Choroid plexus epithelial cell (primary cell): ENCODE measurements at regions not wholly inside any gene's neighbourhood (a gene's known extent, or its start where the extent isn't known, plus 50 kb on each side); places are given as distances from the start of the nearest gene placed in this dataset.

Experiments
- DNase-seq: peaks from one replicate; pipeline ENCODE4 v3.0.0-alpha.2; 2010; ENCODE audit warnings: low read depth
- H3K4me3 ChIP-seq: 2 replicates; pipeline ENCODE4 v1.5.1; 2011; ENCODE audit warnings: low read depth, mild to moderate bottlenecking, control low read depth, low read length, moderate library complexity
- TF ChIP-seq, protein P1 (sequence below): conservative IDR thresholded peaks from 2 replicates; pipeline ENCODE4 v1.5.1; 2011; ENCODE audit warnings: low read depth, mild to moderate bottlenecking, control low read depth, inconsistent platforms, low read length, moderate library complexity

DNA sequence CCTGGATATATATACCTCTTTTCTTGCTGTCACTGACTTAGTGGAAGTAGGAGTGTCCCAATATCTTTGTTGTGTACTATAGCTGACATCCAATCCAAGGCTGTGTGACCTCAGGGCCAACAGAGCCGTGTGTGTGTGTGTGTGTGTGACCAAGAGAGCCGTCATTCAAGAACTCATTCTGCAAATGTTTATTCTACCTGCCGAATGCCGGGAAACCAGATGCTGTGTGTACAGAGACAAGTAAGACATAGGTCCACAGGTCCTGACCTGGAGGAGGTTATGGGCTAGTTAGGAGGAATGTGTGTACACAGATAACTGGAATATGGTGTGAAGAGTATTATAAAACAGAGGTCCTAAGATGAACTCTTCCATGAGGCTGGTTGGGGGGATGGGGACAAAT lies 190.0 kb downstream of the DHX35 start:
- TF ChIP-seq, protein P1, sequence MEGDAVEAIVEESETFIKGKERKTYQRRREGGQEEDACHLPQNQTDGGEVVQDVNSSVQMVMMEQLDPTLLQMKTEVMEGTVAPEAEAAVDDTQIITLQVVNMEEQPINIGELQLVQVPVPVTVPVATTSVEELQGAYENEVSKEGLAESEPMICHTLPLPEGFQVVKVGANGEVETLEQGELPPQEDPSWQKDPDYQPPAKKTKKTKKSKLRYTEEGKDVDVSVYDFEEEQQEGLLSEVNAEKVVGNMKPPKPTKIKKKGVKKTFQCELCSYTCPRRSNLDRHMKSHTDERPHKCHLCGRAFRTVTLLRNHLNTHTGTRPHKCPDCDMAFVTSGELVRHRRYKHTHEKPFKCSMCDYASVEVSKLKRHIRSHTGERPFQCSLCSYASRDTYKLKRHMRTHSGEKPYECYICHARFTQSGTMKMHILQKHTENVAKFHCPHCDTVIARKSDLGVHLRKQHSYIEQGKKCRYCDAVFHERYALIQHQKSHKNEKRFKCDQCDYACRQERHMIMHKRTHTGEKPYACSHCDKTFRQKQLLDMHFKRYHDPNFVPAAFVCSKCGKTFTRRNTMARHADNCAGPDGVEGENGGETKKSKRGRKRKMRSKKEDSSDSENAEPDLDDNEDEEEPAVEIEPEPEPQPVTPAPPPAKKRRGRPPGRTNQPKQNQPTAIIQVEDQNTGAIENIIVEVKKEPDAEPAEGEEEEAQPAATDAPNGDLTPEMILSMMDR = no peak
- DNase-seq = no peak
- H3K4me3 ChIP-seq = no peak overlapping the region

DNA sequence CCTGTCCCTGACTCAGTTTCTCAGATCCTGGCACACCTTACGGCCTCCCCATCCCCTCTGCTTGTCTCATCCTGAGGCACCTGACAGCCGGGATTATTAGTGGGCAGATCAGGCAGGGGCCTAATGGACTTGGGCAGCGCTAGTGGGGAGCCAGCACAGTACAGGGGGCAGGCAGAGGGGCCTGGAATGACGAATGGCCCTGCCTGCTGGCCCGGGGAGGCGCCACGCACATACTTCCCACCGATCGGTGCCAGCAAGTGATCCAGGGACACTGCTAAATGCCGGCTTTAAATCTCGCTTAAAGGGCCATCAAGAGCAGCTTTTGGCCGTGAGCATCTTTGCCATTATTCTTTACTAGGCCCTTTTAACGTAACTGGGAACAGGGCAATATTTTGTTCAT lies 188.4 kb downstream of the DHX35 start:
- TF ChIP-seq, protein P1 = no peak
- H3K4me3 ChIP-seq = no peak overlapping the region
- DNase-seq = no peak

DNA sequence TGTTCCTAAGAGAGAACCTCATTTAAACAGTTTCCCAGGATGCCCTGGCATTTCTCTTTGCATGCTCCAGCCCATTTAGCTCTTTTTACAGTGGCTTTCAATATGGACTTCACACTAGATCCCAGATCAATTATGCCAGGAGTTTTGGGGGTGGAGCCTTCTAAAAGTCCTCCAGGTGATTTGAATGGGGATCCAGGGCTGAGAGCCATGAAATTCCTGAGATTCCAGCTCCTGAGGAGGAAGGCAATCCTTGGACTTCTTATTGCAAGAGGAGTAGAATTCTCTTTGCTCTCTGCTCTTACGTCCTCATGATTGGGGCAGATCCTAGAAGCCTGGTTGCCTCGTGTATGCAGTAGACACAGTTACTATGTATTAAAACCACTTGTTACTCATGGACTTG lies 184.2 kb downstream of the DHX35 start:
- TF ChIP-seq, protein P1 = no peak
- H3K4me3 ChIP-seq = no peak overlapping the region
- DNase-seq = no peak

DNA sequence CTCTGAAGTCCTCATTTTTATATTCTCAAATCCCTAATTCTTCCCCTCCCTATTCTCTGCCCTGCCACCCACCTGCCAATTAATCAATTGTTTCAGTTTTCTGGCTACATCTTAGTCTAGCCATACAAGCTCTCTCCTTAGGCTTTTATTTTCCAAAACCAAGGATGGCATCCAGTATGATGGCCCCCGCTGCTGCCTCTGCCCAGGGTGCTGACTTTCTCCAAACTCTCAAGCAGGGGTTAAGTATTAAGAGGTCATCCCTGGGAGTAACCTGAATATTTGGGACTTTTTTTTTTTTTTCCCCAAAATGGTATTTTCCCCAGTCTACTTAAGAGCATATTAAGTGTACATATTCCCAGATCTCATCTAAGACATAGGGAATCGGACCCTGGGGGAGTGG lies 183.8 kb downstream of the DHX35 start:
- no peak for DNase-seq
- TF ChIP-seq, protein P1 = no peak
- H3K4me3 ChIP-seq = no peak overlapping the region

DNA sequence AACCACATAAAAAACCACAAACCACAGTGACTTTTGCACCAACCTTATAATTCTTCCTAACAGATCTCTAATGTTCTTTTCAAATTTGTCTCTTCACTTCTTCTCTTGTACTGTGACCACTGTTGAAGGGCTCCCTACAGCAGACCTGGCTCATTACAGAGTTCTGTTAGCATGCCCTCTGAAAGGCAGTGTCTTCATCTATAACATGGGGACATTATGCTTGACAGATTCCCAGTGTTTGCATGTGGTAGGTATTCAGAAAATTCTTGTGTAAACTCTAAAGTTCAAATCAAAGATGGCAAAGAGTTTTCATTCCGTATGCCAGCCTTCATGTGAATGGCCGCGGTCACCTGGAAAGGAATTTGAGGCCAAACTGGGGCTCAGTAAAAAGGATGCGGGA lies 182.6 kb downstream of the DHX35 start:
- no peak overlapping the region for H3K4me3 ChIP-seq
- TF ChIP-seq, protein P1 = no peak
- no peak for DNase-seq

DNA sequence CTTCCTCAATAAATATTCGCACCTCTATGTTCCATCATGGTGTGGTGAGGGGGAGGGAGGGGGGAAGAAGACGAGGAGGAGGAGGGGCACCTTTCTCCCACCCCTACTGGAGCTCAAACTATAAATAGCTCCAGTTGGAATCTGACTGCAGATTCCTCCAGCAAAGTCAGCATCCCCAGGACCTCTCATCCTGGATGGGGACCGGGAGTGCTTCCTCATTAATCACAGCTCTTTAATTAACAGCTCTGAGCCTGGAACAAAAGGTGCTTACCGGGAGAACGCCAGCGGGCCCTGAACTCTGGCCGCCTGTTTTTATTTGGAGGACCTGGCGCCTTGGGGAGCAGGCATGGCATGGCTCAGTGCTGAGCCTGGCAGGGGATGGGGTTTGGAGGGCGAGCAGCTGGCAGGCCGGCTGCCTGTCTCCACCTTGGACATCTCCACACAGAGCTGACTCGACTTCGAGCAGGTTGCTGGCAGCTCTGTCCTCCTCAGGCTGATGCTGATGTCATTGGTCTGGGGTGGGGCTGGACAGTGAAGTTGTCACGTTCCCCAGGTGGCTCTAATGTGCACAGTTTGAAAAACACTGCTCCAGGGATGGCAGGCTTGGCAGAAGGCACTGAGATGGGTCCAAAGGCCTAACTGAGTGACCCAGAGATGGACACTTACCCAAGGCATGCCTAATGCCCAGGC lies 180.4 kb downstream of the DHX35 start:
- TF ChIP-seq, protein P1 = no peak
- no peak for DNase-seq
- no peak overlapping the region for H3K4me3 ChIP-seq

DNA sequence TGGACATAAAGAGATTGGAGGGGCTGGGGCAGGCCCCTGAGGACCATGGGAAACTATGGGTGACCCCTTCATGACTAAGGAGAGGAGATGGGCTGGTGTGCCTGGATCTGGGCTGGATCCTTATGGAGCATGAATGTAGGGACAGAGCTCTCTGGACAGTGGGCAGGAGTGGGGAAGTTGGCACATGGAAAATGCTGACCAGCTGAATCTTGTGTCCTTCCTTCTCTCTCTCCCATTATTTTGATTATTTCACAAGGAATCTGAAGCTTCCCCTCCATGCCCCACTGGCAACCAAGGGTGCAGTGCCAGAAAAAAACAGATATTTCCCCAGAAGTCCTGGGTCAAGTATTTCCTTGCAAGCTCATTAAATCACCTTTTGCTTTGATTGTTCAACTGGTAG lies 175.2 kb downstream of the DHX35 start:
- TF ChIP-seq, protein P1 = no peak
- DNase-seq = no peak
- H3K4me3 ChIP-seq = no peak overlapping the region
